Epithelial cell of proximal tubule (primary cell): ENCODE measurements at regions not wholly inside any gene's neighbourhood (a gene's known extent, or its start where the extent isn't known, plus 50 kb on each side); places are given as distances from the start of the nearest gene placed in this dataset.
"Not testable (repeated sequence)": the region's sequence is repeated elsewhere in the genome, so short reads cannot be mapped to it uniquely, and the experiment has no call there.

Experiments used
- DNase-seq: peaks from one replicate; pipeline ENCODE4 v3.0.0-alpha.2; 2011; ENCODE audit warnings: low read depth
- H3K4me3 ChIP-seq: 2 replicates; pipeline ENCODE4 v1.5.1; 2011; ENCODE audit warnings: low read depth, mild to moderate bottlenecking, low read length
- TF ChIP-seq, protein P1 (sequence below): conservative IDR thresholded peaks from 2 replicates; pipeline ENCODE4 v1.5.1; 2012; ENCODE audit warnings: low read depth, mild to moderate bottlenecking, low read length

GRCh38 chr3:61454801-61455200 lies 106.6 kb upstream of the PTPRG start:
- no peak for DNase-seq
- H3K4me3 ChIP-seq = no peak overlapping the region
- TF ChIP-seq, protein P1, sequence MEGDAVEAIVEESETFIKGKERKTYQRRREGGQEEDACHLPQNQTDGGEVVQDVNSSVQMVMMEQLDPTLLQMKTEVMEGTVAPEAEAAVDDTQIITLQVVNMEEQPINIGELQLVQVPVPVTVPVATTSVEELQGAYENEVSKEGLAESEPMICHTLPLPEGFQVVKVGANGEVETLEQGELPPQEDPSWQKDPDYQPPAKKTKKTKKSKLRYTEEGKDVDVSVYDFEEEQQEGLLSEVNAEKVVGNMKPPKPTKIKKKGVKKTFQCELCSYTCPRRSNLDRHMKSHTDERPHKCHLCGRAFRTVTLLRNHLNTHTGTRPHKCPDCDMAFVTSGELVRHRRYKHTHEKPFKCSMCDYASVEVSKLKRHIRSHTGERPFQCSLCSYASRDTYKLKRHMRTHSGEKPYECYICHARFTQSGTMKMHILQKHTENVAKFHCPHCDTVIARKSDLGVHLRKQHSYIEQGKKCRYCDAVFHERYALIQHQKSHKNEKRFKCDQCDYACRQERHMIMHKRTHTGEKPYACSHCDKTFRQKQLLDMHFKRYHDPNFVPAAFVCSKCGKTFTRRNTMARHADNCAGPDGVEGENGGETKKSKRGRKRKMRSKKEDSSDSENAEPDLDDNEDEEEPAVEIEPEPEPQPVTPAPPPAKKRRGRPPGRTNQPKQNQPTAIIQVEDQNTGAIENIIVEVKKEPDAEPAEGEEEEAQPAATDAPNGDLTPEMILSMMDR = no peak

DNA sequence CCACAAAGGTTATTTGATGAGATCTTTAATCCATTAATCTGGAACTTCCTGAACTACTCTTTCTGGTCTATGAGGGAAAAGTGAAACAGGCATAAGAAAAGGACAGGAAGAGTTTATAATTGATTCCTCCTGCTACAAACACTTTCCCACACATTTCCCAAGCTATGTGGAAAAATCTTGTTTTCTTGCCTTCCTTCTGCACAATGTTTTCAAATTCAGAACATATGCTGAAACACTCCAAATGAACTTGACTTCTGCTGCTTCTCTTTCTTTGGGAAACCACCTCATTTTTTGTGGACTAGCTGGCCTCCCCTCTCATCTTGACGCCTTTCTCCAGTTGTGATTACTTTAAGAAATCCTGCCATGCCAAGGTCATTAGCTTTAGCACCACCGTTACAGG lies 100.7 kb upstream of the PTPRG start:
- TF ChIP-seq, protein P1 = no peak
- DNase-seq = no peak
- H3K4me3 ChIP-seq = no peak overlapping the region

DNA sequence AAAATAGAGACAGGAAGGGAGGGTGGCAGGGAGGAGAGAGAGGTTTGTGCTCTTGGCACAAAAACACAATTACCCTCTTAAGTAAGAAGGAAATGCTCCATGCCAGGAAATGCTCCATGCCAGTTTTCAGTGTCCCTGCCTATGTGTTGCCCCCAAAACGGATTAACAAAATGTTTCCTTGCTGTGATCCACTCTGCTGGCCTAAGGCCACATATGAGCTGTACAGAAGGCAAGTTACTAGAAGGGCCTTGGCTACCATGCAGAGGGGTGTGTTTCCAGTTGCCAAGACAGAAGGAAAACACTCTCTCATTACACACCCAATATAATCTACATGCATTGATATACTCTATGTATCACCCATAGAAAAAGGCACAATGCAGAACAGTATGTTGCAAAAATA lies 98.2 kb upstream of the PTPRG start:
- H3K4me3 ChIP-seq = no peak overlapping the region
- no peak for DNase-seq
- TF ChIP-seq, protein P1 = no peak

DNA sequence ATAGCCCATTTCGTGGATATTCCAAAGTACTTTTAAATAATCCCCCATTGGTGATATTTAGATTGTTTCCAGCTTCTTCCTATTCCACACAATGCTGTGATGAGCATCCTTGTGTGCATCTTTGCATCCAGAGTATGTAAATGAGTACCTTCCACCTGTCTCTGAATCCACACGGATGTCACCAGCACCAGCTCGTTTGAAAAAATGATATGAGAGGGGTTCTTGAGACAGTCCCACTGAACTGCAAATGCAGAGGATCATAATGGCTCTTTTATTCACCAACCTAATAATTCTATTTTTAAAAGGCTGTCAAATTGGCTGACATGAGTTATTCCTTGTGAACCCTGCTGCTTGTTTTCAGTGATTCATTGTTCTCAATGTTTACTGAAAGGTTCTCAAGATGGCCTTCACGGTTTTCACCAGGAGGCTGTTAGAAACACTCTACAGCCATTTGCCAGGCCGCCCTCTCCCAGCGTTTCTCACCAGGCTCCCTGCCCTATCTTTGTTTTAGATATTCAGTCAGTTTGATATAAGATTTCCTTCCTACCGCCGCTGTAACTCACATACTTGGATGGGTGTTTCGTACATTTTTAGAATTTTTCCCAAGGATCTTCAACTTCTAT lies 96.7 kb upstream of the PTPRG start:
- TF ChIP-seq, protein P1 = no peak
- no peak for DNase-seq
- H3K4me3 ChIP-seq = no peak overlapping the region

- no peak overlapping the region for H3K4me3 ChIP-seq
- no peak for DNase-seq
- TF ChIP-seq, protein P1 = no peak
These were observed 95.0 kb upstream of the PTPRG start for GRCh38 chr3:61466357-61466756.

DNA sequence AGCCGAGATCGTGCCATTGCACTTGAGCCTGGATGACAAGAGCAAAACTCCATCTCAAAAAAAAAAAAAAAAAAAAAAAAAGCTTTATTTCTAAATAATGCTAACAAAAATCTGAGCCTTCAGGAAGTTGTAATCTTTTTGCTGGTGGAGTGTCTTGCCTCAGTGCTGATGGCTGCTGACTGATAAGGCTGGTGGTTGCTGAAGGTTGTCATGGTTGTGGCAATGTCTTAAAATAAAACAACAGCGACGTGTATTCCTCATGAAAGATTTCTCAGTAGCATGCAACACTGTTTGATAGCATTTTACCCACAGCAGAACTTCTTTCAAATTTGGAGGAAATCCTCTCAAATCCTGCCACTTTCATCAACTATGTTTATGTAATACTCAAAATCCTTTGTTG lies 77.4 kb upstream of the PTPRG start:
- TF ChIP-seq, protein P1 = no peak
- H3K4me3 ChIP-seq = no peak overlapping the region
- no peak for DNase-seq

DNA sequence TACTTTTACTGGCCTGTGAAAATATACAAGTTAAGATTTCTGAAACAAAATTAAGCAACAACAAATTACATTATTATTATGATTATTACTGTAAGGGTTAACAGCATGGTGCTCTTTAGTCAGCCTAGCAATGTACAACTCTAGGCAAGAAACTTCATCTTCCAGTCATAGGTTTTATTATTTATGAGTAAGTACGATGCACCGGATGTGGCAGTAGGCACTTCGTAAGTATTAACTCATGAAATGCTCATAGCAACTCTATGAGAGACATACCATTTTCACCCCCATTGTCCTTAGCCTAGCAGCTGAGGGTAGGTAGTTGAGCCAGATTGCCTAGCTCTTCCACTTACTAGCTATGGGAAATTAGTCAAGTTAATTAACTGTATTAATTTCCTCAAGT lies 68.0 kb upstream of the PTPRG start:
- TF ChIP-seq, protein P1 = no peak
- no peak for DNase-seq
- H3K4me3 ChIP-seq = no peak overlapping the region

GRCh38 chr3:61494309-61494708 lies 67.1 kb upstream of the PTPRG start:
- DNase-seq, H3K4me3 ChIP-seq: not testable (repeated sequence)
